ENCODE measurements at regions not wholly inside any gene's neighbourhood (a gene's known extent, or its start where the extent isn't known, plus 50 kb on each side); places are given as distances from the start of the nearest gene placed in this dataset.
"Not testable (repeated sequence)": the region's sequence is repeated elsewhere in the genome, so short reads cannot be mapped to it uniquely, and the experiment has no call there.

DNA sequence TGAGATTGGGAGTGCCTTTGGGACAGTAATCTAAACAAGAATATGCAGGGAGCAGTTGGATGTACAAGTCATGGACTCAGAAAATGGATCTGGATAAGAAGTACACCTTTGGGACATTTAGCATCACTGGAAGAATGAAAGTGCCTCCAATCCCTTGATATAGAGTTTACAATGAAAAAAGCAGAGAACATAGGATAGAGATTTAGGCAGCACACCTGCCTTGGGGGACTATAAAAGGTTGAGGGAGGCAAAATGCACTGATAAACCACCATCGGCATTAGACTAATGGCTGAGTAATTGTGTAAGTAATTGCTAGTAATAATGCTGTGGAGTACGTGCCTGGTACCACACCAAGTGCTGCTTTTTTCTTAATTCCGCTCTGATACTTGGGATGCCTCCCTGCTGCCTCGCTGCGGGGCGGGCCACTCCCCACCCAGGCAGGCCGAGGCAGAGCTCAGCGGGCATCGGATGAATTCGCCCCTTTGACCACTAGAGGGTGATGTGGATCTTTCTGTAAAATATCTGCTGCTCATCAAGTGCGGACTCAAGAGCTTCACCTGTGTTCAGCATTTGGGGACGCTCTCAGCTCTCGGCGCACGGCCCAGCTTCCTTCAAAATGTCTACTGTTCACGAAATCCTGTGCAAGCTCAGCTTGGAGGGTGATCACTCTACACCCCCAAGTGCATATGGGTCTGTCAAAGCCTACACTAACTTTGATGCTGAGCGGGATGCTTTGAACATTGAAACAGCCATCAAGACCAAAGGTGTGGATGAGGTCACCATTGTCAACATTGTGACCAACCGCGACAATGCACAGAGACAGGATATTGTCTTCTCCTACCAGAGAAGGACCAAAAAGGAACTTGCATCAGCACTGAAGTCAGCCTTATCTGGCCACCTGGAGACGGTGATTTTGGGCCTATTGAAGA lies 99.9 kb downstream of the ANKRD18B start:
- DNase-seq (peak; percentile 32 to 52), ATAC-seq (peak; percentile 76 to 91 (median 84))
- no peaks in the 10 kb centered on the region for H3K9me3 ChIP-seq
- WGBS, 2 donors: 20 to 21% methylated on average over 20 of the region's 20 CpGs
- intact Hi-C loops (cut with DNase I): loop anchor here (1.0 to 5.0 kb wide), 4 partner anchors 97 to 99 kb away; no protein-coding TSS in a partner anchor
- TF ChIP-seq CTCF (IDR thresholded peaks at IDR 0.05): peak; percentile 65 to 92 (median 89)
- H3K36me3 ChIP-seq: no peaks in the 10 kb centered on the region
- H3K27ac ChIP-seq: no peak overlapping the region
- H3K27me3 ChIP-seq: peaks cover 0 to 41% (median 13%) of the 10 kb centered on the region in 7 donors
- H3K4me1 ChIP-seq: peaks cover 0 to 9% (median 0%) of the 10 kb centered on the region in 9 donors
- H3K4me3 ChIP-seq: no peak overlapping the region

DNA sequence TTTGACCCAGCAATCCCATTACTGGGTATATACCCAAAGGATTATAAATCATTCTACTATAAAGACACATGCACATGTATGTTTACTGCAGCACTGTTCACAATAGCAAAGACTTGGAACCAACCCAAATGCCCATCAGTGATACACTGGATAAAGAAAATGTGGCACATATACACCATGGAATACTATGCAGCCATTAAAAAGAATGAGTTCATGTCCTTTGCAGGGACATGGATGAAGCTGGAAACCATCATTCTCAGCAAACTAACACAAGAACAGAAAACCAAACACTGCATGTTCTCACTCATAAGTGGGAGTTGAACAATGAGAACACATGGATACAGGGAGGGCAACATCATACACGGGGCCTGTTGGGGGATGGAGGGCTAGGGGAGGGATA lies 104.3 kb downstream of the ANKRD18B start:
- H3K9me3 ChIP-seq; DNase-seq; H3K4me3 ChIP-seq; ATAC-seq; intact Hi-C loops (cut with DNase I); H3K4me1 ChIP-seq; H3K27ac ChIP-seq; H3K36me3 ChIP-seq: not testable (repeated sequence)
- 67 to 71% methylated on average over 1 of the region's 1 CpG for WGBS, 2 donors
- H3K27me3 ChIP-seq: peaks cover 0 to 54% (median 18%) of the 10 kb centered on the region in 7 donors

- 67 to 68% methylated on average over 6 of the region's 6 CpGs for WGBS, 2 donors
- Histone ChIP-seq H3K4me3 (no peak overlapping the region), H3K27ac (no peak overlapping the region), H3K36me3 (no peaks in the 10 kb centered on the region), H3K27me3 (peaks cover 0 to 56% (median 18%) of the 10 kb centered on the region in 7 donors), H3K9me3 (no peaks in the 10 kb centered on the region), H3K4me1 (peaks cover 0 to 3% (median 0%) of the 10 kb centered on the region in 9 donors)
- DNase-seq (no peak), ATAC-seq (no peak)
- no peak for TF ChIP-seq CTCF (IDR thresholded peaks at IDR 0.05)
- intact Hi-C loops (cut with DNase I): no loop called here
Measured at GRCh38 chr9:33628865-33629410, 104.9 kb downstream of the ANKRD18B start.

DNA sequence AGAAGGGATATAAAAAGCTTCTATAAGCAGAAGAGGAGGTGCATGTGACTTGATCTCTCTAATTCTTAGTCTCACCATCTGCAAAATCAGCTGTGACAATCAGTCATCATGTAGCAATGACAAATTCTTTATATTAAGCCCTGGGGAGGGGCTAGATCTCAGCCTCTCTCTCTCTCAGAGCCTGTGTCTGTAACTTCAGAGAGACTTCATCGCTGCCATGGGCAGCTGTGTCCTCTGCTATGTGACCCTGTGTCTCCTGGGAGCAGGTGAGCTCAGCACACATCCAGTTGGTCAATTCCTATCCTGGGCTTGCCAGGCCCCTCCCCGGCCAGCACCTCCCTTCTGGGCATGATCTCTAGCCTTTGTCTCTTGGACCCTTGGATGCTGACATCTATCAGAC lies 109.6 kb downstream of the ANKRD18B start:
- WGBS, 2 donors: 76 to 93% methylated on average over 2 of the region's 2 CpGs
- DNase-seq (no peak), ATAC-seq (no peak)
- H3K9me3 ChIP-seq: no peaks in the 10 kb centered on the region
- peaks cover 0 to 3% (median 0%) of the 10 kb centered on the region in 9 donors for H3K4me1 ChIP-seq
- no peak for TF ChIP-seq CTCF (IDR thresholded peaks at IDR 0.05)
- peaks cover 0 to 69% (median 50%) of the 10 kb centered on the region in 7 donors for H3K27me3 ChIP-seq
- no peak overlapping the region for H3K27ac ChIP-seq
- no peak overlapping the region for H3K4me3 ChIP-seq
- H3K36me3 ChIP-seq: no peaks in the 10 kb centered on the region
- intact Hi-C loops (cut with DNase I): loop anchor here in 1 of 10 donors (5.0 kb wide), 1 partner anchor 84 kb away; no protein-coding TSS in a partner anchor
